HG03439 (cell line): ENCODE measurements at regions not wholly inside any gene's neighbourhood (a gene's known extent, or its start where the extent isn't known, plus 50 kb on each side); places are given as distances from the start of the nearest gene placed in this dataset.
"Not testable (repeated sequence)": the region's sequence is repeated elsewhere in the genome, so short reads cannot be mapped to it uniquely, and the experiment has no call there.

Experiments used
- ATAC-seq: cut with Tn5 transposase; IDR thresholded peaks from one replicate; pipeline ENCODE4 v1.9.1; 2021; ENCODE audit warnings: mild to moderate bottlenecking, moderate library complexity; ENCODE audit not compliant: unreplicated experiment

GRCh38 chr13:38012096-38012495 lies 142.5 kb upstream of the TRPC4 start:
- no peak for ATAC-seq

GRCh38 chr13:38008636-38009035 lies 139.1 kb upstream of the TRPC4 start:
- no peak for ATAC-seq

GRCh38 chr13:38002606-38003005 lies 133.0 kb upstream of the TRPC4 start:
- no peak for ATAC-seq

- ATAC-seq: no peak
These were observed 128.1 kb upstream of the TRPC4 start for GRCh38 chr13:37997641-37998040.

- no peak for ATAC-seq
These were observed 125.5 kb upstream of the TRPC4 start for GRCh38 chr13:37995092-37995491.

GRCh38 chr13:37986811-37987210 lies 117.2 kb upstream of the TRPC4 start:
- no peak for ATAC-seq

GRCh38 chr13:37985281-37985680 lies 115.7 kb upstream of the TRPC4 start:
- ATAC-seq: no peak

GRCh38 chr13:37984357-37984756 lies 114.8 kb upstream of the TRPC4 start:
- ATAC-seq: no peak

- no peak for ATAC-seq
These were observed 112.4 kb upstream of the TRPC4 start for GRCh38 chr13:37981932-37982331.

GRCh38 chr13:37978680-37979079 lies 109.1 kb upstream of the TRPC4 start:
- ATAC-seq: no peak

GRCh38 chr13:37968555-37968954 lies 99.0 kb upstream of the TRPC4 start:
- ATAC-seq: no peak

GRCh38 chr13:37966266-37966665 lies 96.7 kb upstream of the TRPC4 start:
- ATAC-seq: no peak

GRCh38 chr13:37960427-37960826 lies 90.9 kb upstream of the TRPC4 start:
- ATAC-seq: no peak

GRCh38 chr13:37959284-37959683 lies 89.7 kb upstream of the TRPC4 start:
- ATAC-seq: no peak

GRCh38 chr13:37956536-37956935 lies 87.0 kb upstream of the TRPC4 start:
- ATAC-seq: no peak

GRCh38 chr13:37954597-37954996 lies 85.0 kb upstream of the TRPC4 start:
- not testable (repeated sequence) for ATAC-seq

- no peak for ATAC-seq
These were observed 84.6 kb upstream of the TRPC4 start for GRCh38 chr13:37954191-37954590.

- no peak for ATAC-seq
These were observed 84.1 kb upstream of the TRPC4 start for GRCh38 chr13:37953696-37954095.

- no peak for ATAC-seq
These were observed 80.4 kb upstream of the TRPC4 start for GRCh38 chr13:37950016-37950415.

- no peak for ATAC-seq
These were observed 78.0 kb upstream of the TRPC4 start for GRCh38 chr13:37947419-37948140.

- no peak for ATAC-seq
These were observed 76.3 kb upstream of the TRPC4 start for GRCh38 chr13:37945651-37946575.

GRCh38 chr13:37944869-37945442 lies 75.4 kb upstream of the TRPC4 start:
- no peak for ATAC-seq
